ENCODE measurements at regions not wholly inside any gene's neighbourhood (a gene's known extent, or its start where the extent isn't known, plus 50 kb on each side); places are given as distances from the start of the nearest gene placed in this dataset.
A peak's percentile ranks its signal among the peaks of the same experiment; 100 is the strongest.

DNA sequence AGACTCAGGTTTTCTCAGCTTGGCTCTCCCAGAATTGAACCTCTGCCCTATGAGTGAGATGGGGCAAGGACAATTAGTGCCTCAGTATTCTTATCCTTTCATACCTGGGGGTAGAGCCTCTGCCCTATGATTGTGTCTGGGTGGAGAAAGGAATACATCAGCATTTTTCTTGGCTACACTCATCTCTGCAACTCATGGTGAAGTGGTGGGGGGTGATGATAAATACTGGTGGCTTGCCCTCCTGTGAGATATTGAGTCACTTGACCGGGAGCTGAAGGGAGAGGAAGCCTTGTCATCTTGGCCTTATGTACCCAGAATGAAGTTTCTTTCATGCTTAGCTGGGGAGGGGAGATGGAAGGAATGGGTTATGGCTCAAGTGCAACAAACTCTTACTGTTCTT, 71.3 kb upstream of the ENOX2 start:
- DNase-seq (ENCODE audit: low spot score) (no peak), FAIRE-seq (no peak)

DNA sequence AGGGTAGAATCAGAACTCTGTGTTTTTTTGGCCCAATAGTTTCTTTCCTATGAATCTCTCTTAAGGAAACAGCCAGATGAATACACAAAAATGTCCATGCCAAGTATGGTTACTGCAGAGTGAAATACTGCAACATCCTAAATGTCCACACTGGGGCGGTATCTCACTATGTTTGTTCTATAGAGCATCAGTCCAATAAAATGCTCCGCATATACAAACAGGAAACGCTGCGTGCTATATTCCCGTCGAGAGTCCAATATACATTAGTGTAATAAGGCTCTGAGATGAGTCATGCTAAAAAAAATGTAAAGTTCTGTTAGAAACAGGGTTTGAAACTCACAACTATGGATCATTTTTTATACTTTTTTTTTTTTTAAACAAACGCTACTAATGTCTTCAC, 72.9 kb upstream of the ENOX2 start:
- FAIRE-seq (no peak), DNase-seq (ENCODE audit: low spot score) (peak; percentile 7)

DNA sequence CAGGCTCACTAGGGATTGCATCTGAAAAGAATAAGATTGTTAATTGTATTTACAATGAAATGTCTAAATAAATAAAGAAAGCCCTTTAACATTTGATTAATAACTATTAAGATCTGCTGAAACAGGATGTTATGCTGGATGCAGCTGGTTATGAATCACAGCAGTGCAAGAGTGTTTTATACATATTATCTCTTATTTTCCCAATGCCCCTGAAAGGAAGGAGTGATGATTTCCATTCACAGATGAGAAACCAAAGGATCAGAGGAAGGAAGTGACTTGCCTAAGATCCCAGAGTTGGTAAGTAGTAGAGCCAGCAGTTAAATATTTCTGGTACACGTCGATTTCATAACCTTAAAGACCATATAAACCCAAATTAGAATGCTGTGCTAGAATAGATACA, 76.3 kb upstream of the ARHGAP36 start:
- no peak for FAIRE-seq
- DNase-seq (ENCODE audit: low spot score): no peak

DNA sequence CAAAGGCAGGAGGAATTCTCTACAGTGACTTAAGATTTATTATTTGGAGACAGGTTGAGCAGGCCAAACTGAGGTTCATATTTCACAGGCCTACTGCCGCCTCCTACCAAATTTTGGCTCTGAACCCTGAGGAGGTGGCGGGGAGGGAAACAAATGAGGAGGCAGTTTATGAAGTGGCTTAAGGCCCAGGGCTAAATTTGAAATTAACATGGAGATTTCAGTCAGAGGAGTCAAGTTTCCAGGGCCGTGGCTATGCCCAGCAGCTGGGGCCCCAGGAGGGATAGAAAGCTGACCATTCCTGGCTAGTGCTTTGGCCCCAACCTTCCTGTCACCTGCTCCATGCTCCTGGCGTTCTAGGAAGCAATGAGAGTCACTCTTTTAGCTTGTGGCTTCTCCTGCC, 73.4 kb upstream of the ARHGAP36 start:
- no peak for DNase-seq (ENCODE audit: low spot score)

DNA sequence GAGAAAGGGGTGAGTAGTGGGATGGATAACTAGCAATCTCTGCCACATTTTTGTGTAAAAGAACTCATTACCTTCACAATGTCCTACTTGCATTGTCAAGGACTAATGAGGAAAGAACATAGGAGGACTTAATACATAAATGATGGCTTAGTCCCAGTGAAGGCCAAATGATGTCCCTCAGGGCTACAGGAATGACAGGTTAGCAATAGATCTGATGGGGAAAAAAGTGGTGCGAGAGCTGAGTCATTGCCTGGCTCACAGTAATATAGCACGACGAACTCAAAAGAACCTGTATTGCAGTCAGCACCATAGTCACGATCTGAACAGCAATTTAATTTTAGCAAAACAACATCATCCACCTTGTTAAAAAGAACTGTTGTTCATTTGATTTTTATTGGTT, 70.9 kb upstream of the ARHGAP36 start:
- no peak for DNase-seq (ENCODE audit: low spot score)
- no peak for FAIRE-seq

More for the DNA sequence above, 73.4 kb upstream of the ARHGAP36 start:
- no peak for FAIRE-seq

DNA sequence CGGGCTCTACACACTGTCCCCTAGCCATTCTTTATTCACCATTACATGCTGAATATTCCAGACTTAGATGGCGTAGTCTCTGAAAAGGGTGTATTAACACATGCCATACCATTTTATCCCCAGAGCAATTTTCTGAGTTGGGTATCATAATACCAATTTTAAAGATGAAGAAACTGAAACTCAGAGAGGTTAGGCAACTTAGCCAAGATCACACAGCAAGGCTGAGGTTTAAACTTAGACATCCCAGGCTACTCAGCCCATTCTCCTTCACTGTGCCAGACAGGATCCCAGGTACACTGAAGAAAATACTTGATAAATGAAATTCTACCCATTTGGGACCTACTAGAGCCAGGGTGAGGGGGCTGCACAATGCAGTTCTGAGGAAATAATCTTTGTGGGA, 67.4 kb upstream of the ARHGAP36 start:
- DNase-seq (ENCODE audit: low spot score): no peak
- no peak for FAIRE-seq

DNA sequence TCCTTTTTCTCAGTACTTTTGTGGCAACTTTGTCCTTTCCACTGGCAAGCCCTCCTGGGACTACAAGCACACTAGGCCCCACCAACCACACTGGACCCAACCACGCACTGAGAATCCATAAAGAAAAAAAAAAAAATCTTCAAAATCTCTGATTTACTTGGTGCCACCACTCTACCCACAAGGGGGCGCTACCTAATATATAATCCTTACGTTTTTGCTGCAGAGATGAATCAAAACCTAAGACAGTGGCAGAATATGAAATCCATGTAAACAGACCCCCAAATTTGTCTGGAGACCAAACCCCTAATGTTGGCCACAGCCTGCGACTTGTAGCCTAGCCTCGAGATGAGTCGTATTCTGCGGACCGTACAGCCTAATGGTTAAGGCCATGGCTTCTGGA, 63.5 kb upstream of the ARHGAP36 start:
- FAIRE-seq (no peak), DNase-seq (ENCODE audit: low spot score) (no peak)

DNA sequence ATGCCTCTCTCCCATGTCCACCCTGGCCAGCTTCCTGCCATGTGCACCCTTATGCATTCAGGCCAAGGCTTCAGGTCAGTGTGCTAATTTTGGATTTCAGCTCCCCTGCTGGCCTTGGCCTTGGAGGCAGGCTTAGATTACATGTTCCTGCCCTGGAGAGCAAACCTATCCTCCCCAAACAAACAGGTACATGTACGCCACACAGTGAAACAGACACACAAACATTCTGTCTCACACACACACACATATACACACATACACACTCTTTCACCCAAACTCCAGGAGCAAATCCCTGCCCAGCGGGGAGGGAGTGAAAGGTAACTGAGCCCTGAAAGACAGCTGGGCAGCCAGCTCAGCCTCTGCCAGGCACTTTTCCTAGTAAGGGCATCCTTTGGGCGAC, 62.7 kb upstream of the ARHGAP36 start:
- no peak for FAIRE-seq
- no peak for DNase-seq (ENCODE audit: low spot score)

DNA sequence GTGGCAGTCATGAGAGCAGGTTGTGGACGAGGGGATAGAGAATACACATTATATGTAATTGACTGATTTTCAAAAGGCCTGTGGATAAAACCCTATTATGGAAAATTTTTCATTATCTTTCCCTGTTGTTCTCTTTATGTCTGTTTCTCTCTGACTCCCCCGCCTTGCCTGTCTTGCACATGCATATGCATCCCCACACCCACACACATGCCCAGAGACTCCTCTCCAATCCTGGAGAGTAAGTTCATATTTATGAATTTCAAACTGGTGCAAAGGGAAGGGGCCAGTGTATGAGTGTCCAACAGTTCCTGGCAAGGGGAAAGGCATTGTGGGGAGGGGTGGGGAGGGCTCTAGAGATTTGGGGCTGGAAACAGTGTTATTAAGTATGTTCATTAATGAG, 60.8 kb upstream of the ARHGAP36 start:
- DNase-seq (ENCODE audit: low spot score) (no peak), FAIRE-seq (no peak)

DNA sequence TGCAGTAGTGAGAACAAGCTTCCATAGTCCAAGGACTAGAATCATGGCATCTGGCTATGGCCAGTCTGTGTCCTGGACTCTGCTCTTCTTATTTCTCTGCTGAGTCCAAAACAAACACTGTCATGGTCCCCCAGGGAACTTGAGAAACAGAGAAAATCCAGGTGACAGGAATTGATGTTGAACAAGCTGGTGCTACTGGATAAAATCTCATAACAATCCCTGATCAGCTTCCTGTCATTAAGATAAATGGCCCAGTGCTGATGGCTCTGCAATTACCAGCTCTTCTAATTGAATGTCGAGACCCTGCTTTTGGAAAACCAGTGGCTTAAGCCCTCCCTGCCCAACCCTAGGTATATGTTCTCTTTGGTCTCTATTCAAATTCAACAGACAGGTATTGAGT, 58.8 kb upstream of the ARHGAP36 start:
- DNase-seq (ENCODE audit: low spot score) (no peak), FAIRE-seq (no peak)

All from urothelium cell line (cell line).